Vagina (tissue), 2 donors: ENCODE measurements at regions not wholly inside any gene's neighbourhood (a gene's known extent, or its start where the extent isn't known, plus 50 kb on each side); places are given as distances from the start of the nearest gene placed in this dataset.

Source experiments
- POLR2A ChIP-seq, 2 donors: fragments of 450-650 bp; IDR thresholded peaks; one replicate each; pipeline ENCODE4 v1.6.1; 2017; ENCODE audit warnings: antibody characterized with exemption in 2 of 2, mild to moderate bottlenecking in 2 of 2, moderate library complexity in 2 of 2
- POLR2AphosphoS5 ChIP-seq, 2 donors: sonication (generic); formaldehyde crosslinking; IDR thresholded peaks; one replicate each; pipeline ENCODE4 v1.9.0; 2017; ENCODE audit warnings: antibody characterized with exemption in 2 of 2, mild to moderate bottlenecking in 2 of 2, low read depth in 1 of 2; ENCODE audit not compliant: insufficient read depth in 1 of 2
- TF ChIP-seq, protein P1 (sequence below), 3 experiments: fragments of 450-650 bp in 2 of 3; fragments of 200-600 bp in 1 of 3; sonication (generic) in 1 of 3; IDR thresholded peaks; one replicate each; pipeline ENCODE4 v1.5.1; 2017 to 2019; ENCODE audit warnings: antibody characterized with exemption in 3 of 3, mild to moderate bottlenecking in 2 of 3, moderate library complexity in 2 of 3

DNA sequence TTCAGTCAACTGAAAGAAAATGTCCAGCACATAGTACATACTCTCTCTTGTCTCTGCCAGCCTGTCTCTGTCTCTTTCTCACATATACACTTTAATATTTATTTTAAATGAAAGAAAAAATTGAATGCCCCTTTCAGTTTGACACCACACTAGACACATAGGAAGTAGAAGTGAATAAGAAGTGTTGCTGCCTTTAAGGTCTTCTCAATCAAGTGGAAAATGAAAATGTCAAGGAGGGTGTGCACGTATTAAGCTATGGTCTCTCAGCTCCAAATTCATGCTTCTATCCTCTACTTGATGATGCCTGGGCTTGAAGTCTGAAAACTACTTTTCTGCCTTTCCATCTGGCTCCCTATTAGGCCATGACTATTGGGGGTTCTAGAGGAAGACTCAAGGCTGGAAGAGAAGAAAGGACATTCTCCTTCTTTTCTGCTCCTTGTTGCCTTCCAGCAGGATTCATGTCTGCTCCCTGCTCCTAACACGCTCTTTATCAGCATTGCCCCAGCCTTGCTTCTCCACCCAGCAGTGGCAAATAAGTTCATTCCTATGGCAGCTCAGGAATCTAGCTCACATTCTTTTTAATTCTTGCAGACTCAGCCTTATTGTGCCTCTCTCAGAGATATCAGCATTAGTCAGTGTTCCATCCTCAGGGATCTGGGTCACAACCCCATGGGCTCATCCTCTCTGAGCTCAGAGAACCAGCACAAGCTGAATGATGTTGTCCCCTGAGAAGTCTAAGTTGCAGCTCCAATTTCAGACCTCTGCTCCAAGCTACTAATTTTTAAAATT is 609.1 kb upstream of the GRM7 start:
- TF ChIP-seq, protein P1, sequence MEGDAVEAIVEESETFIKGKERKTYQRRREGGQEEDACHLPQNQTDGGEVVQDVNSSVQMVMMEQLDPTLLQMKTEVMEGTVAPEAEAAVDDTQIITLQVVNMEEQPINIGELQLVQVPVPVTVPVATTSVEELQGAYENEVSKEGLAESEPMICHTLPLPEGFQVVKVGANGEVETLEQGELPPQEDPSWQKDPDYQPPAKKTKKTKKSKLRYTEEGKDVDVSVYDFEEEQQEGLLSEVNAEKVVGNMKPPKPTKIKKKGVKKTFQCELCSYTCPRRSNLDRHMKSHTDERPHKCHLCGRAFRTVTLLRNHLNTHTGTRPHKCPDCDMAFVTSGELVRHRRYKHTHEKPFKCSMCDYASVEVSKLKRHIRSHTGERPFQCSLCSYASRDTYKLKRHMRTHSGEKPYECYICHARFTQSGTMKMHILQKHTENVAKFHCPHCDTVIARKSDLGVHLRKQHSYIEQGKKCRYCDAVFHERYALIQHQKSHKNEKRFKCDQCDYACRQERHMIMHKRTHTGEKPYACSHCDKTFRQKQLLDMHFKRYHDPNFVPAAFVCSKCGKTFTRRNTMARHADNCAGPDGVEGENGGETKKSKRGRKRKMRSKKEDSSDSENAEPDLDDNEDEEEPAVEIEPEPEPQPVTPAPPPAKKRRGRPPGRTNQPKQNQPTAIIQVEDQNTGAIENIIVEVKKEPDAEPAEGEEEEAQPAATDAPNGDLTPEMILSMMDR (IDR thresholded peaks at IDR 0.05), result no peak
- TF ChIP-seq POLR2AphosphoS5 (IDR thresholded peaks at IDR 0.05; ENCODE audit: insufficient read depth in 1 of 2, low read depth in 1 of 2), result no peak
- TF ChIP-seq POLR2A (IDR thresholded peaks at IDR 0.05), result no peak
